SH-SY5Y (cell line): ENCODE measurements at regions not wholly inside any gene's neighbourhood (a gene's known extent, or its start where the extent isn't known, plus 50 kb on each side); places are given as distances from the start of the nearest gene placed in this dataset.

Source experiments
- GATA2 ChIP-seq: IDR thresholded peaks from 2 replicates; pipeline ENCODE4 v1.6.1; 2011; ENCODE audit warnings: mild to moderate bottlenecking, low read depth, low read length
- GATA3 ChIP-seq: IDR thresholded peaks from 2 replicates; pipeline ENCODE4 v1.6.1; 2011; ENCODE audit warnings: low read depth, mild to moderate bottlenecking, low read length, moderate library complexity

DNA sequence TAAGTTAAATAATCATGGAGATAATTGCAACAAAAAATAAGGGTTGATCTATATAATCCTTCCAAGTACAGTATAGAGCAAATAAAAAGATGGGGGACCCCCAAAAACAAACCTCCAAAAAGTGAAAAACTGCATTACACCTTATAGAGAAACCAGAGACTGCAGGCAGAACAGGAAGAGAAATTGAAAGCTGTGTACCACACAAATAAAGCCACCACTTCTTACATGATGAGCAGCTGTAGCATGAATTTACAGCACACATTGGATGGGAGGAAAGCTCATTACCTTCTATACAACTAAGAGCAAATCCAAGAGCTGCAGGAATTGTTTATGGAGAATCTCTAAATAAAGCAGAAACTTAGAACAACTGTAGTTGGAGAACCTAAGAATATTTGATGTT lies 152.4 kb upstream of the PDE5A start:
- TF ChIP-seq GATA3 (no peak), GATA2 (no peak)
